ENCODE measurements at regions not wholly inside any gene's neighbourhood (a gene's known extent, or its start where the extent isn't known, plus 50 kb on each side); places are given as distances from the start of the nearest gene placed in this dataset.

DNA sequence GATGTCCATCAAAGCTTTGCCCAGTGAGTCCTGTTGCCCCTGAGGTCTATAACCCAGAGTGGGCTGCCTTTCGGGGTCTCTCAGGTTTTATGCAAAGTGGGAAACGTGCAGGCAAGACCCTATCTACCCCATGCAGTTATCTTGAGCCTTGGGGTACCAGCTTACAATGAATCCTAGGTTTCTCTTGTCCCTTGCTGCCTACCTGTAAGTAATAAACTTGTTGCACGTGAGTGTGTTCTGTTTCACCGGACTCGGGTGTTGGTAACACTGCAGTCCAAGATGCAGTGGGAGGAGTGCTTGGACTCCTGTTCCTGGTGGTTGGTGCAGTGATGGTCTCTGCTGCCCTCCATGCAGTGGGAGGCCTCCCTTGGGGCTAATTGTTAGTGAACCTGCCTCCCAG, 85.6 kb upstream of the ALDH1B1 start:
- TF ChIP-seq, protein P1, sequence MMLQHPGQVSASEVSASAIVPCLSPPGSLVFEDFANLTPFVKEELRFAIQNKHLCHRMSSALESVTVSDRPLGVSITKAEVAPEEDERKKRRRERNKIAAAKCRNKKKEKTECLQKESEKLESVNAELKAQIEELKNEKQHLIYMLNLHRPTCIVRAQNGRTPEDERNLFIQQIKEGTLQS (CRISPR knock-in tag; IDR thresholded peaks at IDR 0.05) = no peak
- TF ChIP-seq ZBTB44 (CRISPR knock-in tag; IDR thresholded peaks at IDR 0.05) (no peak), PLRG1 (conservative IDR thresholded peaks at IDR 0.05) (no peak), NFIB (CRISPR knock-in tag; IDR thresholded peaks at IDR 0.05; ENCODE audit: borderline replicate concordance) (no peak), ZZZ3 (CRISPR knock-in tag; IDR thresholded peaks at IDR 0.05; ENCODE audit: borderline replicate concordance) (no peak), TCF7 (IDR thresholded peaks at IDR 0.05; ENCODE audit: low read depth) (no peak), POLR2A (IDR thresholded peaks at IDR 0.05; ENCODE audit: insufficient read depth in 1 of 2, low read depth in 2 of 2, low read length in 2 of 2) (no peak), YY1 (IDR thresholded peaks at IDR 0.05; ENCODE audit: insufficient read depth, insufficient replicate concordance, low read depth, low read length) (no peak), POLR2AphosphoS5 (IDR thresholded peaks at IDR 0.05; ENCODE audit: low read depth, low read length) (no peak)
- TF ChIP-seq, protein P2, sequence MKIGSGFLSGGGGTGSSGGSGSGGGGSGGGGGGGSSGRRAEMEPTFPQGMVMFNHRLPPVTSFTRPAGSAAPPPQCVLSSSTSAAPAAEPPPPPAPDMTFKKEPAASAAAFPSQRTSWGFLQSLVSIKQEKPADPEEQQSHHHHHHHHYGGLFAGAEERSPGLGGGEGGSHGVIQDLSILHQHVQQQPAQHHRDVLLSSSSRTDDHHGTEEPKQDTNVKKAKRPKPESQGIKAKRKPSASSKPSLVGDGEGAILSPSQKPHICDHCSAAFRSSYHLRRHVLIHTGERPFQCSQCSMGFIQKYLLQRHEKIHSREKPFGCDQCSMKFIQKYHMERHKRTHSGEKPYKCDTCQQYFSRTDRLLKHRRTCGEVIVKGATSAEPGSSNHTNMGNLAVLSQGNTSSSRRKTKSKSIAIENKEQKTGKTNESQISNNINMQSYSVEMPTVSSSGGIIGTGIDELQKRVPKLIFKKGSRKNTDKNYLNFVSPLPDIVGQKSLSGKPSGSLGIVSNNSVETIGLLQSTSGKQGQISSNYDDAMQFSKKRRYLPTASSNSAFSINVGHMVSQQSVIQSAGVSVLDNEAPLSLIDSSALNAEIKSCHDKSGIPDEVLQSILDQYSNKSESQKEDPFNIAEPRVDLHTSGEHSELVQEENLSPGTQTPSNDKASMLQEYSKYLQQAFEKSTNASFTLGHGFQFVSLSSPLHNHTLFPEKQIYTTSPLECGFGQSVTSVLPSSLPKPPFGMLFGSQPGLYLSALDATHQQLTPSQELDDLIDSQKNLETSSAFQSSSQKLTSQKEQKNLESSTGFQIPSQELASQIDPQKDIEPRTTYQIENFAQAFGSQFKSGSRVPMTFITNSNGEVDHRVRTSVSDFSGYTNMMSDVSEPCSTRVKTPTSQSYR (CRISPR knock-in tag; IDR thresholded peaks at IDR 0.05; ENCODE audit: borderline replicate concordance) = no peak
- TF ChIP-seq, protein P3, sequence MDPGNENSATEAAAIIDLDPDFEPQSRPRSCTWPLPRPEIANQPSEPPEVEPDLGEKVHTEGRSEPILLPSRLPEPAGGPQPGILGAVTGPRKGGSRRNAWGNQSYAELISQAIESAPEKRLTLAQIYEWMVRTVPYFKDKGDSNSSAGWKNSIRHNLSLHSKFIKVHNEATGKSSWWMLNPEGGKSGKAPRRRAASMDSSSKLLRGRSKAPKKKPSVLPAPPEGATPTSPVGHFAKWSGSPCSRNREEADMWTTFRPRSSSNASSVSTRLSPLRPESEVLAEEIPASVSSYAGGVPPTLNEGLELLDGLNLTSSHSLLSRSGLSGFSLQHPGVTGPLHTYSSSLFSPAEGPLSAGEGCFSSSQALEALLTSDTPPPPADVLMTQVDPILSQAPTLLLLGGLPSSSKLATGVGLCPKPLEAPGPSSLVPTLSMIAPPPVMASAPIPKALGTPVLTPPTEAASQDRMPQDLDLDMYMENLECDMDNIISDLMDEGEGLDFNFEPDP (CRISPR knock-in tag; conservative IDR thresholded peaks at IDR 0.05) = no peak
